Ascending aorta (tissue), 2 donors: ENCODE measurements at regions not wholly inside any gene's neighbourhood (a gene's known extent, or its start where the extent isn't known, plus 50 kb on each side); places are given as distances from the start of the nearest gene placed in this dataset.

ENCODE experiments used
- DNase-seq, 2 donors: peaks; one replicate each; pipeline ENCODE4 v3.0.0-alpha.2; 2019; ENCODE audit warnings: low spot score in 2 of 2
- H3K27ac ChIP-seq, 2 donors: fragments of 200-600 bp; sonication (generic); one replicate each; pipeline ENCODE4 v1.5.1; 2016 to 2017; ENCODE audit warnings: mild to moderate bottlenecking in 1 of 2
- H3K27me3 ChIP-seq: fragments of 200-600 bp; sonication (generic); one replicate; pipeline ENCODE4 v1.5.1; 2017
- H3K36me3 ChIP-seq, 2 donors: fragments of 200-600 bp; sonication (generic); one replicate each; pipeline ENCODE4 v1.5.1; 2016
- H3K4me1 ChIP-seq, 2 donors: fragments of 200-600 bp; sonication (generic); one replicate each; pipeline ENCODE4 v1.5.1; 2016 to 2017; ENCODE audit warnings: mild to moderate bottlenecking in 1 of 2
- H3K4me3 ChIP-seq, 2 donors: fragments of 200-600 bp; sonication (generic); one replicate each; pipeline ENCODE4 v1.5.1; 2016 to 2017; ENCODE audit warnings: mild to moderate bottlenecking in 1 of 2
- H3K9me3 ChIP-seq, 2 donors: fragments of 200-600 bp; sonication (generic); one replicate each; pipeline ENCODE4 v1.5.1; 2016
- CTCF ChIP-seq, 3 experiments: fragments of 200-600 bp in 2 of 3; fragments of 450-650 bp in 1 of 3; sonication (generic) in 2 of 3; IDR thresholded peaks; one replicate each; pipeline ENCODE4 v1.5.1; 2016 to 2019; ENCODE audit warnings: antibody characterized with exemption in 3 of 3, mild to moderate bottlenecking in 1 of 3, moderate library complexity in 1 of 3
- intact Hi-C: fragments of 100-400 bp; cut with DNase I; formaldehyde crosslinking; loops from one replicate; pipeline ENCODE4 v1.15.1; 2023

- Histone ChIP-seq H3K27ac (peak overlapping the region; percentile 88 to 92), H3K27me3 (no peaks in the 10 kb centered on the region), H3K4me1 (peaks cover 9 to 63% of the 10 kb centered on the region in 2 donors), H3K36me3 (no peaks in the 10 kb centered on the region), H3K9me3 (no peaks in the 10 kb centered on the region), H3K4me3 (no peak overlapping the region)
- intact Hi-C loops = loop anchor here (10.0 kb wide), 1 partner anchor 163 kb away; no protein-coding TSS in a partner anchor
- no peak for DNase-seq
- no peak for TF ChIP-seq CTCF (IDR thresholded peaks at IDR 0.05)
Measured at GRCh38 chr13:44271473-44271872, 102.2 kb upstream of the SERP2 start.

GRCh38 chr13:44271915-44272341, 101.7 kb upstream of the SERP2 start:
- intact Hi-C loops = loop anchor here (1.0 to 10.0 kb wide), 3 partner anchors 29 to 163 kb away; no protein-coding TSS in a partner anchor
- peak in 1 of 2 donors; percentile 76 for DNase-seq
- H3K4me1 ChIP-seq = peaks cover 9 to 63% of the 10 kb centered on the region in 2 donors
- no peak overlapping the region for H3K4me3 ChIP-seq
- H3K27ac ChIP-seq = peak overlapping the region; percentile 88 to 92
- no peaks in the 10 kb centered on the region for H3K9me3 ChIP-seq
- H3K36me3 ChIP-seq = no peaks in the 10 kb centered on the region
- TF ChIP-seq CTCF (IDR thresholded peaks at IDR 0.05) = no peak
- H3K27me3 ChIP-seq = no peaks in the 10 kb centered on the region

- Histone ChIP-seq H3K27me3 (no peaks in the 10 kb centered on the region), H3K4me1 (peaks cover 9 to 58% of the 10 kb centered on the region in 2 donors), H3K9me3 (no peaks in the 10 kb centered on the region), H3K27ac (peak overlapping the region; percentile 88 to 92), H3K36me3 (no peaks in the 10 kb centered on the region), H3K4me3 (no peak overlapping the region)
- DNase-seq = peak in 1 of 2 donors; percentile 74
- intact Hi-C loops = loop anchor here (1.0 to 10.0 kb wide), 3 partner anchors 29 to 162 kb away; no protein-coding TSS in a partner anchor
- no peak for TF ChIP-seq CTCF (IDR thresholded peaks at IDR 0.05)
Measured at GRCh38 chr13:44272692-44273091, 100.9 kb upstream of the SERP2 start.

- H3K9me3 ChIP-seq = no peaks in the 10 kb centered on the region
- no peaks in the 10 kb centered on the region for H3K27me3 ChIP-seq
- DNase-seq = peak in 1 of 2 donors; percentile 27
- H3K27ac ChIP-seq = peak overlapping the region; percentile 88 to 92
- H3K4me3 ChIP-seq = no peak overlapping the region
- no peaks in the 10 kb centered on the region for H3K36me3 ChIP-seq
- intact Hi-C loops = loop anchor here (10.0 kb wide), 1 partner anchor 162 kb away; no protein-coding TSS in a partner anchor
- TF ChIP-seq CTCF (IDR thresholded peaks at IDR 0.05) = no peak
- peaks cover 9 to 55% of the 10 kb centered on the region in 2 donors for H3K4me1 ChIP-seq
Measured at GRCh38 chr13:44273216-44273615, 100.4 kb upstream of the SERP2 start.

- DNase-seq = peak in 1 of 2 donors; percentile 57
- Histone ChIP-seq H3K9me3 (no peaks in the 10 kb centered on the region), H3K4me1 (peaks cover 9 to 46% of the 10 kb centered on the region in 2 donors), H3K27ac (peak overlapping the region; percentile 88 to 92), H3K27me3 (no peaks in the 10 kb centered on the region), H3K4me3 (peak overlapping the region; percentile 44 to 55), H3K36me3 (no peaks in the 10 kb centered on the region)
- intact Hi-C loops = loop anchor here (1.0 to 10.0 kb wide), 2 partner anchors 87 to 161 kb away; no protein-coding TSS in a partner anchor
- TF ChIP-seq CTCF (IDR thresholded peaks at IDR 0.05) = no peak
Measured at GRCh38 chr13:44273991-44274770, 99.4 kb upstream of the SERP2 start.
